Stimulated activated CD4-positive, alpha-beta T cell treated with anti-CD3 and anti-CD28 coated beads, Interleukin-1b, Interleukin-23, amount 100 ng/mL, for 4 hours (primary cell): ENCODE measurements at regions not wholly inside any gene's neighbourhood (a gene's known extent, or its start where the extent isn't known, plus 50 kb on each side); places are given as distances from the start of the nearest gene placed in this dataset.

Source experiments
- DNase-seq, 2 donors: peaks; one replicate each; pipeline ENCODE4 v3.0.0-alpha.2; 2020; ENCODE audit warnings: low read depth in 2 of 2

- DNase-seq = no peak
These were observed 158.8 kb upstream of the ZNF462 start for GRCh38 chr9:106704056-106704615.

DNA sequence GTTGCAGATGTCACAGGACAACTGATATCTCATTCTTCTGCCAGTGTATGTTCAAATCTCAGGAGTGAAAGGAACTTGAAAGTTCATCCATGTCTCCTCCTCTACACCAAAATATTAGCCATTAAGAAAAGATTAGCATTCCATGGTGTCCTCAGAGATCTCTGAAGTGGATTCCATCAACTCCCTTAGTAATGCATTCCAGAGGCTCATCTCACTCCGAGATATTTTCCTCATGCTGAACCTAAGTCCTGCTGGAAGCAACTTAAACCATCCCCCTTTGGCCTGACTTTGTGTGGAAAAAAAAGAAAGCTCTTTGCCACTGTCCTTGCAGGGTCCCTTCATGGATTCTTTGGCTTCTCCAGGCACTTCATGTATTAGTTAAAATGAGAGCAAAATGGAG, 155.7 kb upstream of the ZNF462 start:
- DNase-seq = no peak

GRCh38 chr9:106707738-106708474, 155.1 kb upstream of the ZNF462 start:
- no peak for DNase-seq

- no peak for DNase-seq
These were observed 154.4 kb upstream of the ZNF462 start for GRCh38 chr9:106708475-106709146.

GRCh38 chr9:106712279-106712678, 150.7 kb upstream of the ZNF462 start:
- no peak for DNase-seq

DNA sequence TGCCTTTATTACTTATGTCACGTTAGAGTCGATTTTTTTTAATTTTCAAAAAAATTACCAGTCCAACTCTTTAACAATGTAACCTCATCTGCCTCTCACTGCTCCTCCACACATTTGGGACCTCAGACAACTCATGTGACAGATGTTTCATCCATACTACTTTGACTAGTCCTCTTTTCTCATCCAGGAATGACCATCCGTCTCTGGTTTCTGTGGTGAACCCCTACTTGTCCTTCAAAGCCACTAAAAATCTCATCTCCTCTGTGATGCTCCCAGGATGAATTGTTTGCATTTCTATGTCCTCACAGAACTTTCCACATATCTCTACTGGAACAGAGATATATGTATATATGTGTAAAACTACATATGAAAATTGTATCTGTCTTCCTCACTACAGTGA, 149.8 kb upstream of the ZNF462 start:
- DNase-seq = no peak

- no peak for DNase-seq
These were observed 146.1 kb upstream of the ZNF462 start for GRCh38 chr9:106716820-106717219.

GRCh38 chr9:106717686-106718085, 145.3 kb upstream of the ZNF462 start:
- DNase-seq = no peak

- DNase-seq = no peak
These were observed 144.0 kb upstream of the ZNF462 start for GRCh38 chr9:106718936-106719335.

DNA sequence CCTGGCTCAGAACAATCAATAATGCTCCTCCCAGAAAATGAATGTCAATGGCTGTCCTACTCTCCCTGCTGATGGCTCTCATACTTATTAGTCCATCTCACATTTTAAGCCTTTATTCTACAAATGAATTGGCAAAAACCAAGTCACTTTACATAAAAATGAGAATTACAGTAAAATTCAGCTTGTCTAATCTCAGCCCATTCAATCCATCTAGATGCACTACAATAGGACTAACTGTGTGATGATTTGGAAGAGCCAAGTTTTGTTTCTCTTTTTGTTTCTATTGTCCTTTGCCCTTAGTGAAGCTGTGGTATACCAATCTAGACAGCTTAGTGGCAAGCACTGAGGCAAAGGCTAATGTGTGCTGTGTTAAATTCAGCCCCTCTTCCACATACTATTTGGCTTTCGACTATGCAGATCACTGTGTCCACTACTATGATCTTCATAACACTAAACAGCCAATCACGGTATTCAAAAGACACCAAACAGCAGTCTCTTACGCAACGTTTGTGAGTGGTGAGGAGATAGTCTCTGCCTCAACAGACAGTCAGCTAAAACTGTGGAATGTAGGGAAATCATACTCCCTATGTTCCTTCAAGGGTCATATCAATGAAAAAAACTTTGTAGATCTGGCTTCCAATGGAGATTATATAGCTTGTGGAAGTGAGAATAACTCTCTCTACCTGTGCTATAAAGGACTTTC, 140.8 kb upstream of the ZNF462 start:
- no peak for DNase-seq

DNA sequence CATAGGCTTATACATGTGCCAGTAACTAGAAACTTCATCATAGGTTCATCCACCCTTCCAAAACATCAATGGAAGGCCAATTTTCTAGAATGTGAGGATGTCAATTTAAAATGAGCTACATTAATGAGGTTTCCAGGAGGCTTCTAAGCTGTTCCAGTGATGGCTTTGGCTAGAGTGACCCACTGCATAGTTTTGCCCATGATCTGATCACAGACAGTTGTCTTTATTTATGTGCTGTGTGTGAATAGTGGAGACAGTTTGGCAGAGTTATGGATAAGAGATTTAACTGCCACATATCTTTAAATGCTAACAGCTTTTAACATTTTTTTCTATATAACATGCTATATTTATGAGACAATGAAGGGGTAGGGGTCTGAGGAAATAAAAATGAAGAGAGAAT, 139.0 kb upstream of the ZNF462 start:
- no peak for DNase-seq

GRCh38 chr9:106724566-106724965, 138.4 kb upstream of the ZNF462 start:
- no peak for DNase-seq

- DNase-seq = no peak
These were observed 136.7 kb upstream of the ZNF462 start for GRCh38 chr9:106726070-106726815.

GRCh38 chr9:106727969-106728368, 135.0 kb upstream of the ZNF462 start:
- DNase-seq = no peak

DNA sequence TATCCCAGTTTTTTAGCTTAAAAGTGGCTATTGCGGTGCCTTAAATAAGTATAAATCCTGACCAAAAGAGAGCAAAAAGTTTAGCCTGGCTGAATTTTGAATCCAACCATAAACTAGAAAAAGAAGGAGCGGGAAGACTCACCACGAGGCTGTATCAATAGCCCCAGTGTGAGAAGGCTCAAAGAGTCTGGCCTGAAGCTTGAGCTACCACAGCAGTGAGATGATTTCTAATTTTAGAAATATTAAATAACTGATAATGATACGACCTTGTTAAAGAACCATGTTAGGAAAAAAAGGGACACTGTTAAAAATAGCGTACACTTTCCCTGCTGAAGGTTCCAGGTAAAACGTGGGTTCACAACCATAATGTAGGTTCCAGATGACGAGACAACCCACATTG, 134.1 kb upstream of the ZNF462 start:
- no peak for DNase-seq

- no peak for DNase-seq
These were observed 131.1 kb upstream of the ZNF462 start for GRCh38 chr9:106731910-106732309.

DNA sequence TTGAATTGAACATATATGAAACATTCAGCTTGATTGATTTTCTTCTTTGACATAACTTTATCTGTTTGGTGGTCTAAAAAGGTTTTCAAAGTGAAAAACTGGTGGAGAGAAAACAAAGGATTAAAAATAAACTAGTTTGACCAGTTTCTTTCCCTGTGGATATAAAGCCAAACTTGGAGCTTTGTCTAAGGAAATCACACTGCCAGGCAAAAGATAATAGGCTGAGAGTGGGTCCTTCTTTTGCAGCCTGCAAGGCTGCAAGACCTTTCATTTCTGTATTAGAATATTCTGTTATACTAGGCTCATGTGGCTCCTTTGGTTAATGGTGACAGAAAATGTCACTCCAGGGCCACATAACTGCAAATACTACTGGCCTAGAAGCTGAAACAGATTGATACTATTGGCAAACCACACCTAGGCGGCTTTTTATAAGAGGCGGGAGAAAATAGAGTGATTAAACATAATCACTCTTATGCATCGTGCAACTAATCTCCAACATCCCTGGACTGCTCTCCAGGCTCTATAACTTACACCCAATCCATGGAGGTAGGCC, 129.1 kb upstream of the ZNF462 start:
- no peak for DNase-seq

DNA sequence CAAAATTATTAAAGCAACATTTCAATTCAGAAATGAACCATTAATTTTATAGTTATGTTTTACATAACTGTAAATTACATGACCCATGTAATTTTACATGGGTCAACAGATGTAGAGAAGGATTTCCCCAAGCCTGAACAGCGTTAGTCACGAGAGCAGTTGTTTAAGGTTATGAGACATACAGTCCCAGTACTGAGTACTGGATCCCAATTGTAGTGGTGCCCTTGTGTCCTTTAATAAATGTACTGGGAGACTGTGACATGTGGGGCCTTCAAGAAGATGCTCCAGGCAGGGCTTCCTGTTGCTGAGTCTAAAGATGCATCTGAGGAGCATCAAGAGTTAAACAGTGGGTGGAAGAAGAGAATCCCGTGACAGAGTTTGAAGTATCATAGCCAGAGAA, 125.5 kb upstream of the ZNF462 start:
- DNase-seq = no peak

- DNase-seq = no peak
These were observed 124.9 kb upstream of the ZNF462 start for GRCh38 chr9:106738109-106738508.

DNA sequence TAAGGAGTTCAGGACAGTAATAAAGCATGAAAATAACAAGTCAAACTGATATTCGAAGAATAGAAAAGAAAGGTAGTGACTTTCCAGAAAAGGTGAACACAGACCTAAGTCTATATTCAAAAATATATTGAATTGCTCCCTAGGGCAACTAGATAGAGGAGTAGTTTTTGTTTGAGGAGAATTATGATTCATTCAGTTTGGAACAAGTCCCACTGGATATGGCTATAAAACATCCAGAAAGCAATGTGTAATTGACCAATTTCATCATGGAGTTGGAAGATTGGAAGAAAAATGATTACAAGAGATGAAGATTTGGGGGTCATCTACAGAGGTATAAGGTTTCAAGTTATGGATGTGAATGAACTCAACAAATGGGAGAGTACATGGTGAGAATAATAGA, 117.5 kb upstream of the ZNF462 start:
- no peak for DNase-seq

DNA sequence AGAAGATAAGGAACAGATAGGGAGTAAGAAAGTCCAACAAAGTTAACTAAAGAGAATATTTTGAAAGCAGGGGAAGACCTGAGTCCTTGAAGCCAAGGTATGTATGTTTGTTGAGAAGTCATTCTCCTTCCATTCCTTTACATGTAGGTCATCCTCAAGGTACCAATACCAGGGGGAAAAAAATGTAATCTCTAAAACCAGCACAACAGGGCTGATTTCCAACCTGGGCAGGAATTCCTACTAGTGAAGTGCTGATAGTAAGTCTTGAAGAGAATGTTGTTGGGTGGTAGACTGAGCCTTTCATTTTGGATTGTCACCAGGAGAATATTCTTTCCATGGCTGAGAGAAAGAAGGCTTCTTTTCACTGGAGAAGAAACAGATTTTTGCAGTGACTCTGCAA, 117.1 kb upstream of the ZNF462 start:
- no peak for DNase-seq

- no peak for DNase-seq
These were observed 111.3 kb upstream of the ZNF462 start for GRCh38 chr9:106751681-106752080.
